ENCODE measurements at regions not wholly inside any gene's neighbourhood (a gene's known extent, or its start where the extent isn't known, plus 50 kb on each side); places are given as distances from the start of the nearest gene placed in this dataset.

DNA sequence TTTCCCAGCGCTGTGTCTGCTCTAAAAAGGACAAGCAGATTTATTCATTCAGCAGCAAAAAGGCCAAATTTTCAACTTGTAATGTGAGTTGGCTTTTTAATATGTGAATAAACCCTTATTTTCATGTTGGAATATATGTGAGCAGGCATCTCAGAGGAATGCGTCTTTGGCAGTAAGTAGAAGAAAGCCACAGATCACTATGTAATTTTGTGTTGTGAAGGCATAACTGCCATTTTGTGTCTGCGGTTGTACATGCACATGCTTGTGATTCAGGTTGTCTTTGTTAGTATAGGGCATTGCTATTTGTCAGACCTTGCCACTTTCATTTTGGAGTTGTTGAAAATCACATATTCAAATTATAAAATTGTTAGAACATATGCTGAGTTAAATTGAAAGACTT lies 398.8 kb upstream of the RGS6 start:
- TF ChIP-seq, protein P1, sequence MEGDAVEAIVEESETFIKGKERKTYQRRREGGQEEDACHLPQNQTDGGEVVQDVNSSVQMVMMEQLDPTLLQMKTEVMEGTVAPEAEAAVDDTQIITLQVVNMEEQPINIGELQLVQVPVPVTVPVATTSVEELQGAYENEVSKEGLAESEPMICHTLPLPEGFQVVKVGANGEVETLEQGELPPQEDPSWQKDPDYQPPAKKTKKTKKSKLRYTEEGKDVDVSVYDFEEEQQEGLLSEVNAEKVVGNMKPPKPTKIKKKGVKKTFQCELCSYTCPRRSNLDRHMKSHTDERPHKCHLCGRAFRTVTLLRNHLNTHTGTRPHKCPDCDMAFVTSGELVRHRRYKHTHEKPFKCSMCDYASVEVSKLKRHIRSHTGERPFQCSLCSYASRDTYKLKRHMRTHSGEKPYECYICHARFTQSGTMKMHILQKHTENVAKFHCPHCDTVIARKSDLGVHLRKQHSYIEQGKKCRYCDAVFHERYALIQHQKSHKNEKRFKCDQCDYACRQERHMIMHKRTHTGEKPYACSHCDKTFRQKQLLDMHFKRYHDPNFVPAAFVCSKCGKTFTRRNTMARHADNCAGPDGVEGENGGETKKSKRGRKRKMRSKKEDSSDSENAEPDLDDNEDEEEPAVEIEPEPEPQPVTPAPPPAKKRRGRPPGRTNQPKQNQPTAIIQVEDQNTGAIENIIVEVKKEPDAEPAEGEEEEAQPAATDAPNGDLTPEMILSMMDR (IDR thresholded peaks at IDR 0.05), result no peak
- TF ChIP-seq POLR2A (IDR thresholded peaks at IDR 0.05) (no peak), POLR2AphosphoS5 (IDR thresholded peaks at IDR 0.05) (no peak), EP300 (IDR thresholded peaks at IDR 0.05; ENCODE audit: low read depth) (no peak)

All from transverse colon (tissue), 4 donors.